ENCODE measurements at regions not wholly inside any gene's neighbourhood (a gene's known extent, or its start where the extent isn't known, plus 50 kb on each side); places are given as distances from the start of the nearest gene placed in this dataset.

GRCh38 chr2:16386431-16386830 lies 279.2 kb downstream of the CYRIA start:
- no peak overlapping the region for H4K91ac ChIP-seq (ENCODE audit: insufficient read depth, low read depth, low read length)
- no peak overlapping the region for H3K18ac ChIP-seq (ENCODE audit: low read depth, low read length)
- no peak overlapping the region for H2AFZ ChIP-seq (replicated peaks; ENCODE audit: low read length, poor library complexity)
- peak overlapping the region; percentile 63 for H2AK9ac ChIP-seq (replicated peaks; ENCODE audit: low read depth, low read length, poor library complexity)
- H2BK120ac ChIP-seq (ENCODE audit: low read depth, low read length): no peak overlapping the region
- H2BK15ac ChIP-seq (ENCODE audit: low read depth, low read length): no peak overlapping the region
- no peak overlapping the region for H2AK5ac ChIP-seq (ENCODE audit: low read depth, low read length)
- intact Hi-C loops (cut with micrococcal nuclease): no loop called here
- no peak overlapping the region for H3K4me3 ChIP-seq (ENCODE audit: insufficient read depth, low read depth, low read length)
- no peak overlapping the region for H3K4me2 ChIP-seq (ENCODE audit: low read depth, low read length)
- no peaks in the 10 kb centered on the region for H3K4me1 ChIP-seq (ENCODE audit: control insufficient read depth, insufficient read depth, low read length)
- H4K5ac ChIP-seq (ENCODE audit: low read depth, low read length): no peak overlapping the region
- in situ Hi-C loops (cut with MboI; ENCODE audit: low sequenced_read_pairs): no loop called here
- no peak overlapping the region for H2BK5ac ChIP-seq (ENCODE audit: low read depth, low read length, poor library complexity, severe bottlenecking)
- DNase-seq: no peak
- no peak for ATAC-seq (ENCODE audit: low read depth)
- H4K20me1 ChIP-seq (ENCODE audit: insufficient read depth, low read length): no peaks in the 10 kb centered on the region
- dilution Hi-C loops (cut with HindIII; ENCODE audit: low sequenced_read_pairs, unreplicated experiment): no loop called here
- no peaks in the 10 kb centered on the region for H3K79me1 ChIP-seq (ENCODE audit: low read depth in 1 of 2, low read length in 2 of 2)
- no peaks in the 10 kb centered on the region for H3K9me1 ChIP-seq (ENCODE audit: insufficient read depth, low read length)
- H3K9me3 ChIP-seq (ENCODE audit: control insufficient read depth, insufficient read depth, low read length): peaks cover 16% of the 10 kb centered on the region
- H3K36me3 ChIP-seq (ENCODE audit: control insufficient read depth, insufficient read depth, low read length): no peaks in the 10 kb centered on the region
- no peak overlapping the region for H3K9ac ChIP-seq (ENCODE audit: low read depth, low read length)
- H3K23ac ChIP-seq (ENCODE audit: low read depth, low read length): no peak overlapping the region
- H4K8ac ChIP-seq (ENCODE audit: low read depth in 2 of 2, low read length in 2 of 2): no peak overlapping the region
- H3K27me3 ChIP-seq (ENCODE audit: control insufficient read depth, insufficient read depth, low read length): no peaks in the 10 kb centered on the region
- H3K27ac ChIP-seq (ENCODE audit: insufficient read depth, low read length): no peak overlapping the region
- no peak overlapping the region for H2BK20ac ChIP-seq (ENCODE audit: low read depth, low read length)
- no peak overlapping the region for H3K56ac ChIP-seq (ENCODE audit: extremely low read depth, insufficient read depth, low read length)
- ChIA-PET POLR2A (ENCODE audit: unreplicated experiment) (no interaction called here), CTCF (no interaction called here)
- WGBS, 2 experiments (ENCODE audit: extremely low coverage in 2 of 2, insufficient read length in 1 of 2): no CpG with 5 or more reads among the region's 7 CpGs
- BruUV-seq (replicated peaks): no TSS peak
- TF ChIP-seq FOS (IDR thresholded peaks at IDR 0.05; ENCODE audit: low read depth, low read length) (no peak), MXI1 (IDR thresholded peaks at IDR 0.05; ENCODE audit: borderline replicate concordance, low read depth, low read length) (no peak), POLR2A (IDR thresholded peaks at IDR 0.05; ENCODE audit: low read depth, low read length) (no peak), NFE2L2 (IDR thresholded peaks at IDR 0.05; ENCODE audit: low read depth, low read length) (no peak), CTCF (conservative IDR thresholded peaks at IDR 0.05; ENCODE audit: low read depth, low read length) (no peak), CEBPB (IDR thresholded peaks at IDR 0.05; ENCODE audit: low read depth, low read length) (no peak), CHD1 (IDR thresholded peaks at IDR 0.05; ENCODE audit: low read depth, low read length) (no peak), RAD21 (IDR thresholded peaks at IDR 0.05; ENCODE audit: low read length) (no peak), SMC3 (IDR thresholded peaks at IDR 0.05; ENCODE audit: low read depth, low read length) (no peak), BHLHE40 (IDR thresholded peaks at IDR 0.05; ENCODE audit: low read depth, low read length) (no peak), RCOR1 (IDR thresholded peaks at IDR 0.05; ENCODE audit: insufficient replicate concordance, low read length) (no peak), MAFK (IDR thresholded peaks at IDR 0.05; ENCODE audit: low read depth, low read length) (no peak), MAZ (IDR thresholded peaks at IDR 0.05; ENCODE audit: borderline replicate concordance, low read depth, low read length) (no peak), ELK1 (IDR thresholded peaks at IDR 0.05; ENCODE audit: borderline replicate concordance, low read depth, low read length) (no peak), RFX5 (IDR thresholded peaks at IDR 0.05; ENCODE audit: low read depth, low read length) (no peak)
- TF ChIP-seq, protein P1, sequence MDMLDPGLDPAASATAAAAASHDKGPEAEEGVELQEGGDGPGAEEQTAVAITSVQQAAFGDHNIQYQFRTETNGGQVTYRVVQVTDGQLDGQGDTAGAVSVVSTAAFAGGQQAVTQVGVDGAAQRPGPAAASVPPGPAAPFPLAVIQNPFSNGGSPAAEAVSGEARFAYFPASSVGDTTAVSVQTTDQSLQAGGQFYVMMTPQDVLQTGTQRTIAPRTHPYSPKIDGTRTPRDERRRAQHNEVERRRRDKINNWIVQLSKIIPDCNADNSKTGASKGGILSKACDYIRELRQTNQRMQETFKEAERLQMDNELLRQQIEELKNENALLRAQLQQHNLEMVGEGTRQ (IDR thresholded peaks at IDR 0.05; ENCODE audit: low read depth, low read length): no peak
- H3K4ac ChIP-seq (ENCODE audit: low read depth, low read length): no peak overlapping the region
- no peak overlapping the region for H3K14ac ChIP-seq (replicated peaks; ENCODE audit: low read depth, low read length)

Data from IMR-90 (cell line).